ENCODE measurements at regions not wholly inside any gene's neighbourhood (a gene's known extent, or its start where the extent isn't known, plus 50 kb on each side); places are given as distances from the start of the nearest gene placed in this dataset.

DNA sequence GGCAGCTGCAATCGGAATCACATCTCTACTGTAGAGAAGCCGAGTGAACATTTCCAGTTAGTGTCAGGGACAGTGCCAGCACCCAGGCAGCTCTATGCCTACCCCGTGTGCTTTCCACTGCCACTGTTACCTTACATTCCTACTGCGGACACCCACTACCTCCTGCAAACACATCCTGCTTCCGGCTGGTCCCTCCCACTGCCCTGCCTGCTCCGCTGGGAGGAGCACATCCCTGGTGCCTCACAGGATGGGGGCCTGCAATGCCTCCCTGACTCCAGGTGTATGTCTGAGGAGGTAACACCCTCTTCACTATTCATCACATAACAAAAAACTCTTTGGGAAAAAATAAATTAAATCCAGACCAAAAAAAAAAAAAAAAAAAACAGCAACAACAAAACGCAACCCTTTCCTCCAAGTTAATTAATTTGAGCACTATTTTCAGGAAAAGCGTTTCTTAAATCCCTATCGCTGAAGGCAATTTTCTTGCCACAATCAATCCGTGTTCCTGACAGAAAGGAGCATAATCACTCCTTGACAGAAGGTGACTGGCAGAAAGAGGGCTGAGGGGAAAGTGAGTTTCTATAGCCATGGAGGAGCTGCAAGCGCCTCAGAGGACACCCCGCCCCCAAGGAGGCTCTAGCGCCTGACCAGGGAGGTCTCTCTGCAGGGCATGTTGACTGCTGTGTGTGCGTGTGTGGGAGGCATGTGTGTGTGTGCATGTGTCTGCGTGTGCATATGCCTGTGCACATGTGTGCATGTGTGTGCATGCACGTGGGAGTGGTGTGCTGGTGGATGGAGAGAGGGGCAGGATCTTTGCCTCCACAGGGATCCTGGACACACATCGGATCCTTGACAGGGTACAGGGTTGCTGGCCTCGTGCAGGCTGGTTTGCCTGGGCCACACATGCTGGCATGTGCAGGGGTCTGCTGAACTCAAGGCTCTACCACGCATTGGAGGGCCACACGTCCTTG is 134.8 kb upstream of the NTM start:
- ATAC-seq (ENCODE audit: insufficient read depth, low read depth): no peak

DNA sequence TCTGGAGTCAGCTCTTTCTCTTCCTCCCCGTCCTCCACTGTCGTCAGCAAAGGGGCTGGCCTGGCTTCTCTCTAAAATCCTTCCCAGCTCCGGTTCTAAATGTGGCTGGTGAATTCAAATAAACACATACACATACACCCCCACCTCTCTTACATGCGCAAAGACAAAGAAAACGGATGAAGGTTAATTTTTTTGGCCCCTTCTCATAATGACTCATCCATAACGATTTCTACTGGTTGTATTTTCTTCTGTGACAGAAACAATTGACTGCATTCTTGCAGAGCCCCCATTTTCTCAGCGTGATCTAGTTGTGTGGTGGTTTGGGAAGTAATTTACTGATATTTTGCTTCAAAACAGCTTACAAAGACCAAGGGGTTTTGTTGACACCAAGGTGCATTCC is 130.0 kb upstream of the NTM start:
- Histone ChIP-seq H3K36me3 (ENCODE audit: insufficient read depth, low read length) (no peaks in the 10 kb centered on the region), H3K27me3 (ENCODE audit: insufficient read depth, low read length, poor library complexity) (peaks cover 13% of the 10 kb centered on the region), H3K4me2 (ENCODE audit: insufficient read depth, low read length) (no peak overlapping the region), H3K27ac (ENCODE audit: low read length) (no peak overlapping the region), H2AFZ (ENCODE audit: low read depth, low read length) (no peak overlapping the region), H3K9me3 (ENCODE audit: insufficient read depth, low read length, severe bottlenecking) (no peaks in the 10 kb centered on the region), H3K79me2 (ENCODE audit: insufficient read depth, low read length) (no peaks in the 10 kb centered on the region), H3K4me3 (ENCODE audit: low read depth in 1 of 2, low read length in 2 of 2) (no peak overlapping the region), H3K9ac (ENCODE audit: low read depth, low read length) (no peak overlapping the region), H3K4me1 (ENCODE audit: insufficient read depth, low read length) (no peaks in the 10 kb centered on the region), H4K20me1 (ENCODE audit: insufficient read depth, low read length) (no peaks in the 10 kb centered on the region)
- DNase-seq: no peak
- no peak for ATAC-seq (ENCODE audit: insufficient read depth, low read depth)
- no peak for TF ChIP-seq EZH2 (IDR thresholded peaks at IDR 0.05; ENCODE audit: borderline replicate concordance, low read depth, low read length, severe bottlenecking)
- TF ChIP-seq, protein P1, sequence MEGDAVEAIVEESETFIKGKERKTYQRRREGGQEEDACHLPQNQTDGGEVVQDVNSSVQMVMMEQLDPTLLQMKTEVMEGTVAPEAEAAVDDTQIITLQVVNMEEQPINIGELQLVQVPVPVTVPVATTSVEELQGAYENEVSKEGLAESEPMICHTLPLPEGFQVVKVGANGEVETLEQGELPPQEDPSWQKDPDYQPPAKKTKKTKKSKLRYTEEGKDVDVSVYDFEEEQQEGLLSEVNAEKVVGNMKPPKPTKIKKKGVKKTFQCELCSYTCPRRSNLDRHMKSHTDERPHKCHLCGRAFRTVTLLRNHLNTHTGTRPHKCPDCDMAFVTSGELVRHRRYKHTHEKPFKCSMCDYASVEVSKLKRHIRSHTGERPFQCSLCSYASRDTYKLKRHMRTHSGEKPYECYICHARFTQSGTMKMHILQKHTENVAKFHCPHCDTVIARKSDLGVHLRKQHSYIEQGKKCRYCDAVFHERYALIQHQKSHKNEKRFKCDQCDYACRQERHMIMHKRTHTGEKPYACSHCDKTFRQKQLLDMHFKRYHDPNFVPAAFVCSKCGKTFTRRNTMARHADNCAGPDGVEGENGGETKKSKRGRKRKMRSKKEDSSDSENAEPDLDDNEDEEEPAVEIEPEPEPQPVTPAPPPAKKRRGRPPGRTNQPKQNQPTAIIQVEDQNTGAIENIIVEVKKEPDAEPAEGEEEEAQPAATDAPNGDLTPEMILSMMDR (IDR thresholded peaks at IDR 0.05; ENCODE audit: borderline replicate concordance, extremely low read depth, low read length, poor library complexity, severe bottlenecking): no peak

More for the DNA sequence above, 134.8 kb upstream of the NTM start:
- H3K4me3 ChIP-seq (ENCODE audit: low read depth in 1 of 2, low read length in 2 of 2): no peak overlapping the region
- H3K27me3 ChIP-seq (ENCODE audit: insufficient read depth, low read length, poor library complexity): peaks cover 20% of the 10 kb centered on the region
- H3K9ac ChIP-seq (ENCODE audit: low read depth, low read length): no peak overlapping the region
- H3K27ac ChIP-seq (ENCODE audit: low read length): no peak overlapping the region
- H3K4me2 ChIP-seq (ENCODE audit: insufficient read depth, low read length): no peak overlapping the region
- no peaks in the 10 kb centered on the region for H3K36me3 ChIP-seq (ENCODE audit: insufficient read depth, low read length)
- TF ChIP-seq, protein P1 (IDR thresholded peaks at IDR 0.05; ENCODE audit: borderline replicate concordance, extremely low read depth, low read length, poor library complexity, severe bottlenecking): no peak
- TF ChIP-seq EZH2 (IDR thresholded peaks at IDR 0.05; ENCODE audit: borderline replicate concordance, low read depth, low read length, severe bottlenecking): no peak
- no peaks in the 10 kb centered on the region for H3K4me1 ChIP-seq (ENCODE audit: insufficient read depth, low read length)
- H3K79me2 ChIP-seq (ENCODE audit: insufficient read depth, low read length): no peaks in the 10 kb centered on the region
- H4K20me1 ChIP-seq (ENCODE audit: insufficient read depth, low read length): no peaks in the 10 kb centered on the region
- no peak for DNase-seq
- H3K9me3 ChIP-seq (ENCODE audit: insufficient read depth, low read length, severe bottlenecking): no peaks in the 10 kb centered on the region
- H2AFZ ChIP-seq (ENCODE audit: low read depth, low read length): no peak overlapping the region

DNA sequence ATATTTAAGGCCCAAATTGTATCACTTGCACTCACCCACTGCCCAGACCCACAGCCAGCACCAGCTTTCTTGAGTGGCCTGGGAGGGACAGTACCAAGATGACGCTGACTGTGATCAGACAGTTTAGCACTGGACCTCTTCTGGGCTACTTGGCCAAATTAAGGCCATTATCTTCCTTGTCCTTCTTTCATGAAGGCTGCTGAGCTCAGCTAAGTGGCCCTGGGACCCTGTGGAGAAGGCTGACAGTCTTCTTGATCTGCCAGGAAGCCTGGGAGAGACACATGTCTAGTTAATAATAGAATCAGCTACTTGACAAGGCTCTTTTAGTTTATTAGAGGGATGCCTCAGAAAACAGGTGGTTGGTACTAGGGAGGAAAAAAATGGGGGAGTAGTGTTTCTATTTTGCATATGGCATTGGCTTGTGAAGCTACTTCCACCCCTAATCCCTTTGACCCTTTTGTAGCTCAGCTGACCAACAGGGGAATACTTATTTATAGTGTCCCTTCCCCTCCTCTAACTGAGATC is 127.9 kb upstream of the NTM start:
- Histone ChIP-seq H3K9ac (ENCODE audit: low read depth, low read length) (no peak overlapping the region), H4K20me1 (ENCODE audit: insufficient read depth, low read length) (no peaks in the 10 kb centered on the region), H3K4me3 (ENCODE audit: low read depth in 1 of 2, low read length in 2 of 2) (no peak overlapping the region), H3K4me2 (ENCODE audit: insufficient read depth, low read length) (no peak overlapping the region), H3K4me1 (ENCODE audit: insufficient read depth, low read length) (no peaks in the 10 kb centered on the region), H3K27me3 (ENCODE audit: insufficient read depth, low read length, poor library complexity) (peaks cover 7% of the 10 kb centered on the region), H3K27ac (ENCODE audit: low read length) (no peak overlapping the region), H2AFZ (ENCODE audit: low read depth, low read length) (no peak overlapping the region), H3K36me3 (ENCODE audit: insufficient read depth, low read length) (no peaks in the 10 kb centered on the region), H3K79me2 (ENCODE audit: insufficient read depth, low read length) (no peaks in the 10 kb centered on the region), H3K9me3 (ENCODE audit: insufficient read depth, low read length, severe bottlenecking) (no peaks in the 10 kb centered on the region)
- DNase-seq: no peak
- ATAC-seq (ENCODE audit: insufficient read depth, low read depth): no peak
- no peak for TF ChIP-seq EZH2 (IDR thresholded peaks at IDR 0.05; ENCODE audit: borderline replicate concordance, low read depth, low read length, severe bottlenecking)
- TF ChIP-seq, protein P1 (IDR thresholded peaks at IDR 0.05; ENCODE audit: borderline replicate concordance, extremely low read depth, low read length, poor library complexity, severe bottlenecking): no peak
